Esophagus muscularis mucosa (tissue), 4 donors: ENCODE measurements at regions not wholly inside any gene's neighbourhood (a gene's known extent, or its start where the extent isn't known, plus 50 kb on each side); places are given as distances from the start of the nearest gene placed in this dataset.

ENCODE experiments used
- DNase-seq: peaks from one replicate; pipeline ENCODE4 v3.0.0-alpha.2; 2017; ENCODE audit errors: extremely low spot score
- H3K27ac ChIP-seq, 4 donors: fragments of 200-600 bp; sonication (generic); replicated peaks in 1 of 4; 1 replicate in 3 of 4; 2 replicates in 1 of 4; pipeline ENCODE4 v1.5.1; 2016 to 2019; ENCODE audit warnings: mild to moderate bottlenecking in 1 of 4
- H3K27me3 ChIP-seq, 4 donors: fragments of 200-600 bp; sonication (generic); one replicate each; pipeline versions ENCODE4 v1.5.1 to v1.6.0; 2016 to 2019
- H3K36me3 ChIP-seq, 4 donors: fragments of 200-600 bp; sonication (generic); one replicate each; pipeline ENCODE4 v1.5.1; 2016 to 2019
- H3K4me1 ChIP-seq, 4 donors: fragments of 200-600 bp; sonication (generic); one replicate each; pipeline ENCODE4 v1.5.1; 2016 to 2019
- H3K4me3 ChIP-seq, 4 donors: fragments of 200-600 bp; sonication (generic); 1 replicate in 2 of 4; 2 replicates in 2 of 4; pipeline ENCODE4 v1.5.1; 2016 to 2019; ENCODE audit warnings: mild to moderate bottlenecking in 4 of 4, moderate library complexity in 1 of 4
- H3K9me3 ChIP-seq, 4 donors: fragments of 200-600 bp; sonication (generic); 1 replicate in 3 of 4; 2 replicates in 1 of 4; pipeline ENCODE4 v1.5.1; 2016 to 2019
- CTCF ChIP-seq, 3 experiments: fragments of 200-600 bp in 2 of 3; fragments of 450-650 bp in 1 of 3; sonication (generic) in 2 of 3; IDR thresholded peaks; one replicate each; pipeline ENCODE4 v1.5.1; 2017 to 2019; ENCODE audit warnings: antibody characterized with exemption in 3 of 3, mild to moderate bottlenecking in 2 of 3, moderate library complexity in 1 of 3
- EP300 ChIP-seq: sonication (generic); formaldehyde crosslinking; IDR thresholded peaks from one replicate; pipeline ENCODE4 v1.6.1; 2017; ENCODE audit warnings: antibody characterized with exemption
- POLR2A ChIP-seq: fragments of 450-650 bp; IDR thresholded peaks from one replicate; pipeline ENCODE4 v1.6.1; 2017; ENCODE audit warnings: antibody characterized with exemption, moderate library complexity, mild to moderate bottlenecking, low read depth
- POLR2AphosphoS5 ChIP-seq, 2 donors: sonication (generic); formaldehyde crosslinking; IDR thresholded peaks; one replicate each; pipeline ENCODE4 v1.6.1; 2017; ENCODE audit warnings: antibody characterized with exemption in 2 of 2
- WGBS: methylation state at CpG from one replicate; pipeline ENCODE4 v1.1.5; 2018; 5-methylcytosine and 5-hydroxymethylcytosine counted together
- intact Hi-C: fragments of 100-400 bp; cut with DNase I; formaldehyde crosslinking; loops from one replicate; pipeline ENCODE4 v1.15.1; 2023

GRCh38 chr4:123510659-123511058 lies 114.1 kb downstream of the SPRY1 start:
- WGBS: 96% methylated on average over 3 of the region's 3 CpGs

GRCh38 chr4:123516576-123516975 lies 120.0 kb downstream of the SPRY1 start:
- H3K27me3 ChIP-seq: no peaks in the 10 kb centered on the region
- TF ChIP-seq EP300: no peak
- TF ChIP-seq POLR2A: no peak
- no peak for TF ChIP-seq POLR2AphosphoS5 (IDR thresholded peaks at IDR 0.05)
- TF ChIP-seq CTCF (IDR thresholded peaks at IDR 0.05): no peak

More at GRCh38 chr4:123510659-123511058, 114.1 kb downstream of the SPRY1 start:
- H3K4me3 ChIP-seq: no peak overlapping the region
- H3K9me3 ChIP-seq: no peaks in the 10 kb centered on the region
- H3K4me1 ChIP-seq: peaks cover 0 to 8% (median 3%) of the 10 kb centered on the region in 4 donors
- no peaks in the 10 kb centered on the region for H3K36me3 ChIP-seq
- no peak for TF ChIP-seq CTCF (IDR thresholded peaks at IDR 0.05)
- no peak for TF ChIP-seq POLR2A
- no peak for TF ChIP-seq POLR2AphosphoS5 (IDR thresholded peaks at IDR 0.05)
- no peak for TF ChIP-seq EP300
- no peaks in the 10 kb centered on the region for H3K27me3 ChIP-seq
- H3K27ac ChIP-seq: no peak overlapping the region
- no peak for DNase-seq
- intact Hi-C loops: no loop called here

GRCh38 chr4:123517176-123517575 lies 120.6 kb downstream of the SPRY1 start:
- Histone ChIP-seq H3K27me3 (no peaks in the 10 kb centered on the region), H3K4me1 (no peaks in the 10 kb centered on the region), H3K4me3 (no peak overlapping the region), H3K9me3 (no peaks in the 10 kb centered on the region), H3K36me3 (no peaks in the 10 kb centered on the region), H3K27ac (no peak overlapping the region)
- TF ChIP-seq POLR2AphosphoS5 (IDR thresholded peaks at IDR 0.05) (no peak), EP300 (no peak), POLR2A (no peak), CTCF (IDR thresholded peaks at IDR 0.05) (no peak)
- WGBS: 84% methylated on average over 3 of the region's 3 CpGs
- intact Hi-C loops: no loop called here
- no peak for DNase-seq

More at GRCh38 chr4:123516576-123516975, 120.0 kb downstream of the SPRY1 start:
- no peak overlapping the region for H3K4me3 ChIP-seq
- no peaks in the 10 kb centered on the region for H3K4me1 ChIP-seq
- no peak for DNase-seq
- intact Hi-C loops: no loop called here
- H3K27ac ChIP-seq: no peak overlapping the region
- H3K9me3 ChIP-seq: no peaks in the 10 kb centered on the region
- WGBS: 67% methylated on average over 3 of the region's 3 CpGs
- H3K36me3 ChIP-seq: no peaks in the 10 kb centered on the region

- intact Hi-C loops: no loop called here
- no peaks in the 10 kb centered on the region for H3K36me3 ChIP-seq
- no peak overlapping the region for H3K27ac ChIP-seq
- TF ChIP-seq EP300 (no peak), POLR2AphosphoS5 (IDR thresholded peaks at IDR 0.05) (no peak), POLR2A (no peak), CTCF (IDR thresholded peaks at IDR 0.05) (no peak)
- no peaks in the 10 kb centered on the region for H3K4me1 ChIP-seq
- no peak overlapping the region for H3K4me3 ChIP-seq
- no peaks in the 10 kb centered on the region for H3K9me3 ChIP-seq
- DNase-seq: no peak
- 99% methylated on average over 3 of the region's 3 CpGs for WGBS
- H3K27me3 ChIP-seq: no peaks in the 10 kb centered on the region
These were observed 121.4 kb downstream of the SPRY1 start for GRCh38 chr4:123517971-123518370.

- TF ChIP-seq EP300 (no peak), POLR2A (no peak), CTCF (IDR thresholded peaks at IDR 0.05) (no peak), POLR2AphosphoS5 (IDR thresholded peaks at IDR 0.05) (no peak)
- Histone ChIP-seq H3K36me3 (no peaks in the 10 kb centered on the region), H3K27ac (no peak overlapping the region), H3K9me3 (no peaks in the 10 kb centered on the region), H3K4me1 (no peaks in the 10 kb centered on the region), H3K4me3 (no peak overlapping the region), H3K27me3 (no peaks in the 10 kb centered on the region)
- no peak for DNase-seq
- intact Hi-C loops: no loop called here
- WGBS: 81% methylated on average over 6 of the region's 6 CpGs
These were observed 123.7 kb downstream of the SPRY1 start for GRCh38 chr4:123520325-123520724.
